ENCODE measurements at regions not wholly inside any gene's neighbourhood (a gene's known extent, or its start where the extent isn't known, plus 50 kb on each side); places are given as distances from the start of the nearest gene placed in this dataset.
"Not testable (repeated sequence)": the region's sequence is repeated elsewhere in the genome, so short reads cannot be mapped to it uniquely, and the experiment has no call there.

- no peak for TF ChIP-seq CTCF (conservative IDR thresholded peaks at IDR 0.05)
- H3K27ac ChIP-seq: no peak overlapping the region
Observed at GRCh38 chr2:34808426-34808825, 1209.3 kb upstream of the FAM98A start.

- H3K27ac ChIP-seq: peak overlapping the region; percentile 37
- no peak for TF ChIP-seq CTCF (conservative IDR thresholded peaks at IDR 0.05)
Observed at GRCh38 chr2:34806891-34807290, 1207.8 kb upstream of the FAM98A start.

GRCh38 chr2:34806396-34806795 lies 1207.3 kb upstream of the FAM98A start:
- TF ChIP-seq CTCF (conservative IDR thresholded peaks at IDR 0.05): no peak
- H3K27ac ChIP-seq: no peak overlapping the region

- H3K27ac ChIP-seq: no peak overlapping the region
- no peak for TF ChIP-seq CTCF (conservative IDR thresholded peaks at IDR 0.05)
Observed at GRCh38 chr2:34799556-34799955, 1200.5 kb upstream of the FAM98A start.

- H3K27ac ChIP-seq: not testable (repeated sequence)
Observed at GRCh38 chr2:34795586-34795985, 1196.5 kb upstream of the FAM98A start.

GRCh38 chr2:34789169-34789568 lies 1190.1 kb upstream of the FAM98A start:
- H3K27ac ChIP-seq: no peak overlapping the region
- TF ChIP-seq CTCF (conservative IDR thresholded peaks at IDR 0.05): no peak

- no peak for TF ChIP-seq CTCF (conservative IDR thresholded peaks at IDR 0.05)
- no peak overlapping the region for H3K27ac ChIP-seq
Observed at GRCh38 chr2:34787341-34787740, 1188.2 kb upstream of the FAM98A start.

- TF ChIP-seq CTCF (conservative IDR thresholded peaks at IDR 0.05): no peak
- H3K27ac ChIP-seq: no peak overlapping the region
Observed at GRCh38 chr2:34785206-34785785, 1186.2 kb upstream of the FAM98A start.

Data from VCaP (cell line).